ENCODE measurements at regions not wholly inside any gene's neighbourhood (a gene's known extent, or its start where the extent isn't known, plus 50 kb on each side); places are given as distances from the start of the nearest gene placed in this dataset.

DNA sequence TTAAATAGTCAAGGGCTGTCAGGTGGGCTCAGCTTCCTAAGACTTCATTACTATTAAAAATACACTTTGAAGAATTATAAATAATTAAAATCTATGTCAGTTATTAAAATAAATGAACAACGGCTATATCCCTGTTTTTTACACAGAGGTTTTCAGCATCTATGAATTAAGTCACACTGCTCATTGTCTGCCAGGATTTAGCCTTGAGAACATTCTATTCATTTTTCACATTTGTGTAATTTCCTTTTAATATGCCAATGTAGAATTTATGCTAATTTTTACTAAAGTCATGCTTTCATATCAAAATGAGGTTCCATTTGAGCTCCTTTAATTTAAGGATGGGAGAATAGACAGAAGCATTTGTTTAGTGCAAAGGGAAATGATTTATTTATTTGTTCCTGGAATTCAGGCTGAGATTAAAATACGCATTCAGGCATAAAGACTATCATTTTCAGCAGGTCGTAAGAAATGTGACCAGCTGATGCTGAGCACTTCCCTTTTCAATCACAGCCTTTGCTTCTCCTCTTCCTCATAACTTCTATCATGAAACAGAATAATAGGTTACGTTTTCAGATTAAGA lies 345.1 kb downstream of the MFSD1 start:
- TF ChIP-seq CTCF (IDR thresholded peaks at IDR 0.05; ENCODE audit: poor library complexity) (no peak), EZH2phosphoT487 (IDR thresholded peaks at IDR 0.05; ENCODE audit: low read depth, severe bottlenecking, unreplicated experiment) (no peak)

All from hepatocyte (in vitro differentiated cells).